ENCODE measurements at regions not wholly inside any gene's neighbourhood (a gene's known extent, or its start where the extent isn't known, plus 50 kb on each side); places are given as distances from the start of the nearest gene placed in this dataset.
"Not testable (repeated sequence)": the region's sequence is repeated elsewhere in the genome, so short reads cannot be mapped to it uniquely, and the experiment has no call there.

DNA sequence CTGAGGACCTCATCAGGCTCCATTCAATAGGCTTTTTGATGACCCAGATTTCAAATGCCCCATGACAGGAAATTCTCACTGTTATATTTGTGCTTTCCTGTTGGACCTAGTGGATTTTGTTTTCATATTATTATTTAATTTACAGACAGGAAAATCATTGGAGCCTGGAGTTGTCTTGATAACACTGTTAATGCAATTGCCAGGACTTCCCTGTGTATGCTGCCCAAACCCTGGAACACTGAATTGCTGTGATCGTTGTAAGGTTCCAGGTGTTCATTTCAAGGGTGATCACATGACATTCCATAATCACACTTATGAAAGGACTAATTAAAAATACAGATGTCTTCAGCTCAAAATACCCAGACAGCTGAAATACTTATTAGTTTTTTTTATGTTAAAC is 783.2 kb downstream of the DHX35 start:
- no peak for DNase-seq (ENCODE audit: extremely low spot score)
- CTCF ChIA-PET: no interaction called here
- POLR2A ChIA-PET: no interaction called here
- TF ChIP-seq, protein P1, sequence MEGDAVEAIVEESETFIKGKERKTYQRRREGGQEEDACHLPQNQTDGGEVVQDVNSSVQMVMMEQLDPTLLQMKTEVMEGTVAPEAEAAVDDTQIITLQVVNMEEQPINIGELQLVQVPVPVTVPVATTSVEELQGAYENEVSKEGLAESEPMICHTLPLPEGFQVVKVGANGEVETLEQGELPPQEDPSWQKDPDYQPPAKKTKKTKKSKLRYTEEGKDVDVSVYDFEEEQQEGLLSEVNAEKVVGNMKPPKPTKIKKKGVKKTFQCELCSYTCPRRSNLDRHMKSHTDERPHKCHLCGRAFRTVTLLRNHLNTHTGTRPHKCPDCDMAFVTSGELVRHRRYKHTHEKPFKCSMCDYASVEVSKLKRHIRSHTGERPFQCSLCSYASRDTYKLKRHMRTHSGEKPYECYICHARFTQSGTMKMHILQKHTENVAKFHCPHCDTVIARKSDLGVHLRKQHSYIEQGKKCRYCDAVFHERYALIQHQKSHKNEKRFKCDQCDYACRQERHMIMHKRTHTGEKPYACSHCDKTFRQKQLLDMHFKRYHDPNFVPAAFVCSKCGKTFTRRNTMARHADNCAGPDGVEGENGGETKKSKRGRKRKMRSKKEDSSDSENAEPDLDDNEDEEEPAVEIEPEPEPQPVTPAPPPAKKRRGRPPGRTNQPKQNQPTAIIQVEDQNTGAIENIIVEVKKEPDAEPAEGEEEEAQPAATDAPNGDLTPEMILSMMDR (IDR thresholded peaks at IDR 0.05; ENCODE audit: control extremely low read depth, extremely low read depth, low read depth, missing control alignments): no peak

DNA sequence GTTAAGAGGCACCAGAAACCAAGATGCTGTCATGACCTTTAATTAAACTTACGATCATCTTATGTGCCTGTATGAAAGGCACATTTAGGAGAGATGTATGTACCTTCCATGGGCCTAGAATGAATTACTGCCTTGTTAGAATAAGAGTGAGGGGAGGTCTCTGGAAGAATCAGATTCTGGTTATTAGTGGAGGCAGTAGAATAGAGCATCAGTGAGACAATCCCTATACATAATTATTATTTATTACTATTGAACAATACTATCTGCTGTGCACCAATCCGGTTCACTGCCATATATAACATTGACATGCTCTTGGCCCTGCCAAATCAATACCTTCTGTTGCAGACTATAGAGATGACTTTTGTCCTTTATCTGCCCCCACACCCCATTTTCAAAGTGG is 776.5 kb downstream of the DHX35 start:
- TF ChIP-seq, protein P1 (IDR thresholded peaks at IDR 0.05; ENCODE audit: control extremely low read depth, extremely low read depth, low read depth, missing control alignments): no peak
- CTCF ChIA-PET: no interaction called here
- no peak for DNase-seq (ENCODE audit: extremely low spot score)
- POLR2A ChIA-PET: no interaction called here

DNA sequence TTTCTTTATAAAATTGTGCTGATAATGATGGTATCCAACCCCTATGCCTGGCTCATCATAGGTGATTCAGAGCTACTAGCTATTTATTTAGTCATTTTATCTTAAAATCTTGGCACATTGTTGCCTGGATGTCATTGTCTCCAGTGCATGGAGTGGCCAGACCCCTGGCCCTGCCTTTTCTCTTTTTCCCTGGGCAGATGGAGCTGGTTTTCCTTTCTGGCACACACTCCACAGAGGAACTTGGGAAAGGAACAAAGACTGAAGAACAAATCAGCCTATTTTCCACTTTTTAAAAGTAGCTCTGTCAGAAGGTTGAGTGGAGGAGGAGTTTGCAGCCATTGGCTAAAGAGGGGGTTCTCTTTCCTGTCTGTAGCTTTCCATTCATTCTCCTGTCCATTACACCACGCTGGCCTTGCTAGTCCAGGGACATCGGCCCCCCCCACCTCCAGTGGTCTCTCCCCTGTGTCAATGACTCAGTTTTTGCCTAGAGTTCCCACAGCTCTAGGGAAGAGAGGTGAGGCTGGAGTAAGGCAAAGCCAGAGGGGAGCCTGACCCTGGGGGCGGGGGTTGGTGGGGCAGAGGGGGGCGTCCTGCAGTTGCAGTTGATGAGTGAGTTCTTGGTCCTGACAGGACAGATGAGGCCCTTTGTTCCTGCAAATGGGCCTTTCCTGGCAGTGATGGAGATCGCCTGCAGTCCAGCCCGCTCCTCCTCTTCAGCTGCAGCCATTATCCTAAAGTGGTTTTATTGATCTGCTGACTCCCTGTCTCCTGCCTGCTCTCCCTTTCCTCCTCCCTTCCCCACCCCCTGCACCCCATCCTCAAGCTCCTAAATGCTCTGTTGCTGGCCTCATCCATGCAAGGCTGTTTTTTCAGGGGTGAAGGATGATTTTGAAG is 774.5 kb downstream of the DHX35 start:
- ChIA-PET CTCF (interaction anchor here (1.3 to 1.8 kb wide), 2 partner anchors 12 to 144 kb away, joined by 3 to 5 read pairs; no protein-coding TSS in a partner anchor), POLR2A (no interaction called here)
- DNase-seq (ENCODE audit: extremely low spot score): no peak
- TF ChIP-seq, protein P1 (IDR thresholded peaks at IDR 0.05; ENCODE audit: control extremely low read depth, extremely low read depth, low read depth, missing control alignments): no peak

GRCh38 chr20:39725513-39725912 is 763.4 kb downstream of the DHX35 start:
- POLR2A ChIA-PET; DNase-seq (ENCODE audit: extremely low spot score): not testable (repeated sequence)
- CTCF ChIA-PET: interaction anchor here (1.5 to 2.1 kb wide), 2 partner anchors 8 to 11 kb away, joined by 3 to 5 read pairs; no protein-coding TSS in a partner anchor

GRCh38 chr20:39719293-39719692 is 757.1 kb downstream of the DHX35 start:
- no peak for DNase-seq (ENCODE audit: extremely low spot score)
- ChIA-PET CTCF (interaction anchor here (1.3 kb wide), 1 partner anchor 24 kb away, joined by 3 read pairs; no protein-coding TSS in a partner anchor), POLR2A (no interaction called here)
- TF ChIP-seq, protein P1 (IDR thresholded peaks at IDR 0.05; ENCODE audit: control extremely low read depth, extremely low read depth, low read depth, missing control alignments): no peak

GRCh38 chr20:39717936-39718335 is 755.8 kb downstream of the DHX35 start:
- TF ChIP-seq, protein P1 (IDR thresholded peaks at IDR 0.05; ENCODE audit: control extremely low read depth, extremely low read depth, low read depth, missing control alignments): no peak
- CTCF ChIA-PET: interaction anchor here (0.7 to 1.3 kb wide), 3 partner anchors 8 to 449 kb away, joined by 3 to 4 read pairs (median 3); no protein-coding TSS in a partner anchor
- DNase-seq (ENCODE audit: extremely low spot score): no peak
- POLR2A ChIA-PET: interaction anchor here (0.5 kb wide), 1 partner anchor 959 kb away, joined by 6 read pairs; no protein-coding TSS in a partner anchor

- CTCF ChIA-PET: no interaction called here
- POLR2A ChIA-PET: no interaction called here
- TF ChIP-seq, protein P1 (IDR thresholded peaks at IDR 0.05; ENCODE audit: control extremely low read depth, extremely low read depth, low read depth, missing control alignments): no peak
- no peak for DNase-seq (ENCODE audit: extremely low spot score)
Observed at GRCh38 chr20:39716796-39717341, 754.7 kb downstream of the DHX35 start.

Data from GM10248 (cell line).